ENCODE measurements at regions not wholly inside any gene's neighbourhood (a gene's known extent, or its start where the extent isn't known, plus 50 kb on each side); places are given as distances from the start of the nearest gene placed in this dataset.
A peak's percentile ranks its signal among the peaks of the same experiment; 100 is the strongest.

GRCh38 chr2:13015532-13016320 is 299.0 kb downstream of the TRIB2 start:
- no peak for DNase-seq (ENCODE audit: low spot score in 2 of 2)
- Histone ChIP-seq H3K4me1 (no peaks in the 10 kb centered on the region), H3K36me3 (replicated peaks) (no peaks in the 10 kb centered on the region), H3K27me3 (ENCODE audit: low read depth) (peaks cover 2% of the 10 kb centered on the region; the same call in 1 of the 2 replicates), H3K4me3 (no peak overlapping the region), H3K9me3 (no peaks in the 10 kb centered on the region)
- in situ Hi-C loops (cut with MboI; ENCODE audit: low sequenced_read_pairs) = loop anchor here (25.0 kb wide), 1 partner anchor 1153 kb away; no protein-coding TSS in a partner anchor

GRCh38 chr2:13018490-13018889 is 301.8 kb downstream of the TRIB2 start:
- no peak for DNase-seq (ENCODE audit: low spot score in 2 of 2)
- Histone ChIP-seq H3K27me3 (ENCODE audit: low read depth) (peaks cover 5% of the 10 kb centered on the region; the same call in 1 of the 2 replicates), H3K4me3 (no peak overlapping the region), H3K36me3 (replicated peaks) (no peaks in the 10 kb centered on the region), H3K9me3 (no peaks in the 10 kb centered on the region), H3K4me1 (no peaks in the 10 kb centered on the region)
- in situ Hi-C loops (cut with MboI; ENCODE audit: low sequenced_read_pairs) = loop anchor here (25.0 kb wide), 1 partner anchor 1156 kb away; no protein-coding TSS in a partner anchor

- Histone ChIP-seq H3K36me3 (replicated peaks) (no peaks in the 10 kb centered on the region), H3K4me3 (no peak overlapping the region), H3K27me3 (ENCODE audit: low read depth) (peaks cover 5% of the 10 kb centered on the region; the same call in 1 of the 2 replicates), H3K4me1 (no peaks in the 10 kb centered on the region), H3K9me3 (no peaks in the 10 kb centered on the region)
- no peak for DNase-seq (ENCODE audit: low spot score in 2 of 2)
- in situ Hi-C loops (cut with MboI; ENCODE audit: low sequenced_read_pairs) = loop anchor here (25.0 kb wide), 1 partner anchor 1157 kb away; no protein-coding TSS in a partner anchor
These were observed 303.0 kb downstream of the TRIB2 start for GRCh38 chr2:13019781-13020180.

- H3K9me3 ChIP-seq = no peaks in the 10 kb centered on the region
- no peak overlapping the region for H3K4me3 ChIP-seq
- no peaks in the 10 kb centered on the region for H3K36me3 ChIP-seq (replicated peaks)
- DNase-seq (ENCODE audit: low spot score in 2 of 2) = no peak
- H3K27me3 ChIP-seq (ENCODE audit: low read depth) = peaks cover 5% of the 10 kb centered on the region; the same call in 1 of the 2 replicates
- in situ Hi-C loops (cut with MboI; ENCODE audit: low sequenced_read_pairs) = loop anchor here (25.0 kb wide), 1 partner anchor 1158 kb away; no protein-coding TSS in a partner anchor
- no peaks in the 10 kb centered on the region for H3K4me1 ChIP-seq
These were observed 303.7 kb downstream of the TRIB2 start for GRCh38 chr2:13020469-13020868.

- Histone ChIP-seq H3K4me1 (no peaks in the 10 kb centered on the region), H3K4me3 (no peak overlapping the region), H3K36me3 (replicated peaks) (no peaks in the 10 kb centered on the region), H3K9me3 (no peaks in the 10 kb centered on the region), H3K27me3 (ENCODE audit: low read depth) (peaks cover 5% of the 10 kb centered on the region; the same call in 1 of the 2 replicates)
- DNase-seq (ENCODE audit: low spot score in 2 of 2) = no peak
- in situ Hi-C loops (cut with MboI; ENCODE audit: low sequenced_read_pairs) = loop anchor here (25.0 kb wide), 1 partner anchor 1159 kb away; no protein-coding TSS in a partner anchor
These were observed 304.8 kb downstream of the TRIB2 start for GRCh38 chr2:13021470-13021957.

GRCh38 chr2:13030606-13031005 is 313.9 kb downstream of the TRIB2 start:
- in situ Hi-C loops (cut with MboI; ENCODE audit: low sequenced_read_pairs) = no loop called here
- Histone ChIP-seq H3K9me3 (no peaks in the 10 kb centered on the region), H3K4me1 (no peaks in the 10 kb centered on the region), H3K36me3 (replicated peaks) (no peaks in the 10 kb centered on the region), H3K4me3 (no peak overlapping the region), H3K27me3 (ENCODE audit: low read depth) (no peaks in the 10 kb centered on the region)
- DNase-seq (ENCODE audit: low spot score in 2 of 2) = no peak

- Histone ChIP-seq H3K27me3 (ENCODE audit: low read depth) (no peaks in the 10 kb centered on the region), H3K4me1 (no peaks in the 10 kb centered on the region), H3K36me3 (replicated peaks) (no peaks in the 10 kb centered on the region), H3K4me3 (no peak overlapping the region), H3K9me3 (no peaks in the 10 kb centered on the region)
- DNase-seq (ENCODE audit: low spot score in 2 of 2) = no peak
- in situ Hi-C loops (cut with MboI; ENCODE audit: low sequenced_read_pairs) = no loop called here
These were observed 318.1 kb downstream of the TRIB2 start for GRCh38 chr2:13034861-13035260.

- no peaks in the 10 kb centered on the region for H3K27me3 ChIP-seq (ENCODE audit: low read depth)
- H3K36me3 ChIP-seq (replicated peaks) = no peaks in the 10 kb centered on the region
- in situ Hi-C loops (cut with MboI; ENCODE audit: low sequenced_read_pairs) = no loop called here
- H3K9me3 ChIP-seq = no peaks in the 10 kb centered on the region
- no peak for DNase-seq (ENCODE audit: low spot score in 2 of 2)
- H3K4me1 ChIP-seq = no peaks in the 10 kb centered on the region
- no peak overlapping the region for H3K4me3 ChIP-seq
These were observed 319.1 kb downstream of the TRIB2 start for GRCh38 chr2:13035866-13036265.

GRCh38 chr2:13040043-13040442 is 323.3 kb downstream of the TRIB2 start:
- no peaks in the 10 kb centered on the region for H3K4me1 ChIP-seq
- no peak for DNase-seq (ENCODE audit: low spot score in 2 of 2)
- in situ Hi-C loops (cut with MboI; ENCODE audit: low sequenced_read_pairs) = no loop called here
- H3K9me3 ChIP-seq = no peaks in the 10 kb centered on the region
- H3K36me3 ChIP-seq (replicated peaks) = no peaks in the 10 kb centered on the region
- H3K27me3 ChIP-seq (ENCODE audit: low read depth) = no peaks in the 10 kb centered on the region
- no peak overlapping the region for H3K4me3 ChIP-seq

- Histone ChIP-seq H3K4me1 (peaks cover 6% of the 10 kb centered on the region), H3K4me3 (no peak overlapping the region), H3K9me3 (no peaks in the 10 kb centered on the region), H3K27me3 (ENCODE audit: low read depth) (no peaks in the 10 kb centered on the region), H3K36me3 (replicated peaks) (no peaks in the 10 kb centered on the region)
- in situ Hi-C loops (cut with MboI; ENCODE audit: low sequenced_read_pairs) = no loop called here
- peak in 1 of 2 experiments; percentile 23 for DNase-seq (ENCODE audit: low spot score in 2 of 2)
These were observed 329.9 kb downstream of the TRIB2 start for GRCh38 chr2:13046557-13047165.

- in situ Hi-C loops (cut with MboI; ENCODE audit: low sequenced_read_pairs) = no loop called here
- H3K27me3 ChIP-seq (ENCODE audit: low read depth) = no peaks in the 10 kb centered on the region
- H3K36me3 ChIP-seq (replicated peaks) = no peaks in the 10 kb centered on the region
- H3K4me3 ChIP-seq = no peak overlapping the region
- H3K4me1 ChIP-seq = peaks cover 6% of the 10 kb centered on the region
- DNase-seq (ENCODE audit: low spot score in 2 of 2) = no peak
- H3K9me3 ChIP-seq = no peaks in the 10 kb centered on the region
These were observed 334.0 kb downstream of the TRIB2 start for GRCh38 chr2:13050764-13051163.

GRCh38 chr2:13052547-13052946 is 335.8 kb downstream of the TRIB2 start:
- Histone ChIP-seq H3K27me3 (ENCODE audit: low read depth) (no peaks in the 10 kb centered on the region), H3K4me1 (peaks cover 15% of the 10 kb centered on the region), H3K4me3 (no peak overlapping the region), H3K36me3 (replicated peaks) (no peaks in the 10 kb centered on the region), H3K9me3 (no peaks in the 10 kb centered on the region)
- in situ Hi-C loops (cut with MboI; ENCODE audit: low sequenced_read_pairs) = no loop called here
- DNase-seq (ENCODE audit: low spot score in 2 of 2) = no peak

- H3K36me3 ChIP-seq (replicated peaks) = no peaks in the 10 kb centered on the region
- in situ Hi-C loops (cut with MboI; ENCODE audit: low sequenced_read_pairs) = no loop called here
- no peak overlapping the region for H3K4me3 ChIP-seq
- H3K27me3 ChIP-seq (ENCODE audit: low read depth) = no peaks in the 10 kb centered on the region
- no peaks in the 10 kb centered on the region for H3K9me3 ChIP-seq
- H3K4me1 ChIP-seq = peaks cover 9% of the 10 kb centered on the region
- DNase-seq (ENCODE audit: low spot score in 2 of 2) = peak; percentile 21 to 24
These were observed 339.6 kb downstream of the TRIB2 start for GRCh38 chr2:13056259-13056843.

- peaks cover 9% of the 10 kb centered on the region for H3K4me1 ChIP-seq
- no peaks in the 10 kb centered on the region for H3K27me3 ChIP-seq (ENCODE audit: low read depth)
- no peak overlapping the region for H3K4me3 ChIP-seq
- no peak for DNase-seq (ENCODE audit: low spot score in 2 of 2)
- H3K36me3 ChIP-seq (replicated peaks) = no peaks in the 10 kb centered on the region
- in situ Hi-C loops (cut with MboI; ENCODE audit: low sequenced_read_pairs) = no loop called here
- H3K9me3 ChIP-seq = no peaks in the 10 kb centered on the region
These were observed 340.9 kb downstream of the TRIB2 start for GRCh38 chr2:13057671-13058070.

All from HAP-1 (cell line).